Suprapubic skin (tissue), 4 donors: ENCODE measurements at regions not wholly inside any gene's neighbourhood (a gene's known extent, or its start where the extent isn't known, plus 50 kb on each side); places are given as distances from the start of the nearest gene placed in this dataset.

ENCODE experiments used
- CTCF ChIP-seq, 2 donors: fragments of 200-600 bp in 1 of 2; fragments of 450-650 bp in 1 of 2; sonication (generic) in 1 of 2; IDR thresholded peaks; one replicate each; pipeline ENCODE4 v1.5.1; 2016 to 2019; ENCODE audit warnings: antibody characterized with exemption in 2 of 2, mild to moderate bottlenecking in 1 of 2, moderate library complexity in 1 of 2
- EP300 ChIP-seq: sonication (generic); formaldehyde crosslinking; IDR thresholded peaks from one replicate; pipeline ENCODE4 v1.6.1; 2017; ENCODE audit warnings: antibody characterized with exemption
- POLR2A ChIP-seq, 2 donors: fragments of 450-650 bp; IDR thresholded peaks; one replicate each; pipeline ENCODE4 v1.6.1; 2017; ENCODE audit warnings: antibody characterized with exemption in 2 of 2, mild to moderate bottlenecking in 2 of 2, moderate library complexity in 2 of 2
- POLR2AphosphoS5 ChIP-seq, 3 donors: sonication (generic); formaldehyde crosslinking; IDR thresholded peaks; one replicate each; pipeline ENCODE4 v1.6.1; 2017; ENCODE audit warnings: antibody characterized with exemption in 3 of 3

- TF ChIP-seq CTCF (IDR thresholded peaks at IDR 0.05) (no peak), POLR2AphosphoS5 (IDR thresholded peaks at IDR 0.05) (no peak), EP300 (no peak), POLR2A (IDR thresholded peaks at IDR 0.05) (no peak)
Measured at GRCh38 chr4:27692868-27693634, 832.4 kb downstream of the STIM2 start.
